ENCODE measurements at regions not wholly inside any gene's neighbourhood (a gene's known extent, or its start where the extent isn't known, plus 50 kb on each side); places are given as distances from the start of the nearest gene placed in this dataset.

GRCh38 chr10:105359708-105360107 lies 718.6 kb downstream of the SORCS3 start:
- Histone ChIP-seq H3K4me2 (ENCODE audit: insufficient read depth in 1 of 2, low read depth in 2 of 2, low read length in 2 of 2) (no peak overlapping the region), H2AFZ (ENCODE audit: low read length) (no peak overlapping the region)
- TF ChIP-seq CHD1 (IDR thresholded peaks at IDR 0.05; ENCODE audit: low read depth, low read length) (no peak), CHD2 (IDR thresholded peaks at IDR 0.05; ENCODE audit: low read length) (no peak), SIN3A (conservative IDR thresholded peaks at IDR 0.05 in 1 of 2, IDR thresholded peaks at IDR 0.05 in 1 of 2; ENCODE audit: low read depth in 1 of 2, low read length in 2 of 2) (no peak), JUN (IDR thresholded peaks at IDR 0.05; ENCODE audit: low read depth, low read length) (no peak), TAF7 (optimal IDR thresholded peaks at IDR 0.05; ENCODE audit: borderline replicate concordance, low read depth, low read length) (no peak), RXRA (IDR thresholded peaks at IDR 0.05; ENCODE audit: insufficient read depth, low read depth, low read length) (no peak), POLR2AphosphoS5 (IDR thresholded peaks at IDR 0.05; ENCODE audit: low read depth, low read length) (no peak), ATF3 (IDR thresholded peaks at IDR 0.05; ENCODE audit: insufficient read depth, low read depth, low read length) (no peak), PHF8 (conservative IDR thresholded peaks at IDR 0.05; ENCODE audit: low read depth, low read length) (no peak), CREB1 (IDR thresholded peaks at IDR 0.05) (no peak)

More at GRCh38 chr10:105359708-105360107, 718.6 kb downstream of the SORCS3 start:
- H3K14ac ChIP-seq (ENCODE audit: insufficient read length) = no peak overlapping the region
- no peak for DNase-seq (ENCODE audit: low read depth in 1 of 2, low spot score in 2 of 2)
- H3K4ac ChIP-seq (replicated peaks; ENCODE audit: insufficient read length, low read depth, low read length) = no peak overlapping the region
- H3K79me1 ChIP-seq (ENCODE audit: low read depth, low read length) = no peaks in the 10 kb centered on the region; the same call in 1 of the 2 replicates
- ChIA-PET CTCF (ENCODE audit: partially characterized antibody) (no interaction called here), POLR2A (ENCODE audit: partially characterized antibody) (no interaction called here)
- no peak overlapping the region for H4K91ac ChIP-seq (replicated peaks; ENCODE audit: insufficient read length, low read length)
- no peaks in the 10 kb centered on the region for H3K4me1 ChIP-seq (replicated peaks in 1 of 4; ENCODE audit: control insufficient read depth in 3 of 4, insufficient read depth in 4 of 4, low read length in 3 of 4)
- no peak overlapping the region for H2BK12ac ChIP-seq (ENCODE audit: low read depth, low read length)
- H2BK5ac ChIP-seq (ENCODE audit: low read depth, low read length) = no peak overlapping the region
- no peaks in the 10 kb centered on the region for H3K27me3 ChIP-seq (replicated peaks in 1 of 4; ENCODE audit: control insufficient read depth in 3 of 4, extremely low read depth in 1 of 4, insufficient read depth in 3 of 4, low read length in 3 of 4)
- no peak overlapping the region for H3K27ac ChIP-seq (ENCODE audit: low read depth, low read length)
- H4K5ac ChIP-seq (ENCODE audit: insufficient read length, low read depth, low read length) = no peak overlapping the region
- no peak overlapping the region for H4K8ac ChIP-seq (ENCODE audit: extremely low read depth, insufficient read depth, low read length)
- H2BK15ac ChIP-seq (ENCODE audit: low read length) = no peak overlapping the region
- H3K56ac ChIP-seq (replicated peaks; ENCODE audit: insufficient read length, low read depth, low read length) = no peak overlapping the region
- no peak overlapping the region for H2BK20ac ChIP-seq (ENCODE audit: low read length)
- no peak overlapping the region for H3K18ac ChIP-seq (ENCODE audit: extremely low read depth, low read length)
- no peaks in the 10 kb centered on the region for H3K36me3 ChIP-seq (ENCODE audit: control insufficient read depth in 2 of 4, insufficient read depth in 4 of 4, low read length in 3 of 4)
- no peak overlapping the region for H2BK120ac ChIP-seq (replicated peaks; ENCODE audit: low read depth, low read length)
- H3K9ac ChIP-seq (replicated peaks in 1 of 4; ENCODE audit: extremely low read depth in 1 of 4, low read depth in 3 of 4, low read length in 3 of 4) = no peak overlapping the region
- peaks cover 0 to 3% of the 10 kb centered on the region in 2 experiments; a peak in 2 of 4 replicates for H3K9me3 ChIP-seq (ENCODE audit: insufficient read depth in 2 of 2, low read depth in 1 of 2, low read length in 1 of 2)
- H3K4me3 ChIP-seq (ENCODE audit: extremely low read depth in 1 of 4, insufficient read depth in 2 of 4, low read depth in 3 of 4, low read length in 4 of 4) = no peak overlapping the region
- no peak for FAIRE-seq
- no peaks in the 10 kb centered on the region for H3K23me2 ChIP-seq (ENCODE audit: low read depth, low read length)
- no peak overlapping the region for H2AK5ac ChIP-seq (ENCODE audit: low read depth, low read length)
- no peaks in the 10 kb centered on the region for H3K79me2 ChIP-seq (ENCODE audit: control insufficient read depth in 1 of 2, insufficient read depth in 2 of 2, low read length in 2 of 2)
- WGBS, 2 experiments (ENCODE audit: extremely low coverage in 1 of 2, insufficient coverage in 1 of 2, insufficient read length in 1 of 2, insufficient replicate concordance in 2 of 2, low coverage in 1 of 2, low lambda C conversion rate in 2 of 2, missing lambda C conversion rate in 1 of 2) = 96% methylated on average over 3 of the region's 3 CpGs; no CpG with 5 or more reads in 1 of the 2 experiments
- H4K20me1 ChIP-seq (replicated peaks in 1 of 2; ENCODE audit: control insufficient read depth in 1 of 2, insufficient read depth in 2 of 2, low read length in 2 of 2) = no peaks in the 10 kb centered on the region
- no peak overlapping the region for H3K23ac ChIP-seq (ENCODE audit: insufficient read length)
